HL-60/S4 treated with phorbol 12-myristate 13-acetate at 8.2 ng/mL for 4 days and 3 days (cell line): ENCODE measurements at regions not wholly inside any gene's neighbourhood (a gene's known extent, or its start where the extent isn't known, plus 50 kb on each side); places are given as distances from the start of the nearest gene placed in this dataset.

Source experiments
- in situ Hi-C: fragments of 300-500 bp; cut with MboI; formaldehyde crosslinking; loops from 2 replicates; pipeline ENCODE4 v1.15.0; 2022; ENCODE audit warnings: low sequenced_read_pairs

DNA sequence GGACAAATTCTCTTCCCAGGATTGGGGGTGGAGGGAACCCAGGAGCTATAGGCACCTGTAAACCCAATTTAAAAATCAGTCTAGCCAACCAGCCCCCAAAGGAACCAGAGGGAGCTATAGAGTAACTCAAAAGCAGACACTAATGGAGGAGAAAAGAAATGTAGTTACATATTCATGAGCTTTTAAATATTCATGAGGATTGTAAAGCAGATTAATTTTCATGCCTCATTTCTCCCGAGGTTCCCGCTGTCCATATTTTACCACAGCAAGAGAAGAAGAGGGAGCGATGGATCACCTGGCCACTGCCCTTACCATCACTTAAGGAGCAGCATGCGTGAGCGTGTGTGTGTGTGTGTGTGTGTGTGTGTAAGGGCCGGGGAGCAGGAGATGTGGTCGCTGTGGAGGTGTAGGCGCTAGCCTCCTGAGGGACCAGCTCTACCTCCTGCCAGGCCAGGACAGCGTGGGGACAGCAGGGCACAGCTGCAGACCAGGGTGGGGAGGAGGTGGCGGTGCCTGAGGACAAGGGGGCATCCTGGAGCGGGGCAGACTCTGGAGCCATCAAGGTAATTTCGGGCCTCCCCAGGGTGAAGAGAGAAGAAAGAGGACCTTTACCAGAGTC is 100.7 kb upstream of the THY1 start:
- in situ Hi-C loops, result no loop called here

DNA sequence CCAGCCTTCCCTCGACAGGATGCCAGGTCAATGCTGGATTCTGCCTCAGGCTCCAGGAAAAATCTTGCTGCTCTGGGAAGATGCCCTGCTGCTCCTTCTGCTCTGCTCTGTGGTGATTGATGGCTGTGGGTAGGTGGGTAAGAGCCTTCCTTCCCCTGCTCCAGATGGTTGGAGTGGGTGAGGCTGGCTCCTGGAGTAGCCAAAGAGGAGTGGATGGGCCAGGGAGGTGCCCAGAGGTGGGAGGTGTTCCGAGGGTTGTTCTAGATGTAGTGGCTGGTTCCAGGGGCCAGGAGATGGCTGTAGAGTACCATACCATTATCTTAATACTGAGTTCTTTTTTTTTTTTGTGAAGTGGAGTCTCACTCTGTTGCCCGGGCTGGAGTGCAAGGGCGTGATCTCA is 99.6 kb upstream of the THY1 start:
- in situ Hi-C loops, result no loop called here

DNA sequence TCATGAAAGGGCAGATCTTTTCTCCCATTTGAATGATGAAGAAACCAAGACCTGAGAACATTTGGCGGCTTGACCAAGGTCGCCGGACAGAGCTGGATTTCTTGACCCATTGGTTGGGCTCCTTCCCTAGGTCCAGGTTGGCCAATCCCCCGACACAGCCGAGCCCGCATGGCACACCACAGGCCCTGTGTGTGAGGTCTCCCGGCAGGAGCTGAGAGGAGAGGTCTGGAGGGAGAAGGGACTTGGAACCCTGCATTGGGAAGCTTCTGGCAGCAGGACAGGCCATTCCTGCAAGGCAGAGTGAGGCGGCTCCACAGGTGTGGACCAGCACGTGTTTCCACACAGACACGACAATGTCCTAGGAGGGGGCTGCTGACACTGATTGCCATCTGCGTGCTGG is 98.6 kb upstream of the THY1 start:
- in situ Hi-C loops, result no loop called here

DNA sequence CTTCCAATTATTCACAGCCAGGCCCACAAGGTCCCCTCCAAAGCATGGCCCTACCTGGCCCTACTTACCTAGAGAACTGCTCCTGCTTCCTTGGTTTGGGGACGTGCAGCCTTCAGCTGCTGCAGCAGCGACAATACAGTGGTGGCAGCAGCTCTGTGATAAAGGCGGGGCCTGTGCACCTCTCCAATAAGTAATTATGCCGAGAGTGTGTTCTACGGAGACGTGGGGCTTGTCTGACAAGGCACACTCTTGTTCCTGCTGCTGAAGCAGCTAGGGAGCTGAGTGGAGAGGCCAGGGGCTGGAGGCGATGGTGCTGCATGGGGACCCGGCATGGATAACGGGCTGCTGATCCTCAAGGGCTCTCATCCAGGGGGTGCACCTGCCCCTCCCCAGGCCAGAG is 98.0 kb upstream of the THY1 start:
- in situ Hi-C loops, result no loop called here

DNA sequence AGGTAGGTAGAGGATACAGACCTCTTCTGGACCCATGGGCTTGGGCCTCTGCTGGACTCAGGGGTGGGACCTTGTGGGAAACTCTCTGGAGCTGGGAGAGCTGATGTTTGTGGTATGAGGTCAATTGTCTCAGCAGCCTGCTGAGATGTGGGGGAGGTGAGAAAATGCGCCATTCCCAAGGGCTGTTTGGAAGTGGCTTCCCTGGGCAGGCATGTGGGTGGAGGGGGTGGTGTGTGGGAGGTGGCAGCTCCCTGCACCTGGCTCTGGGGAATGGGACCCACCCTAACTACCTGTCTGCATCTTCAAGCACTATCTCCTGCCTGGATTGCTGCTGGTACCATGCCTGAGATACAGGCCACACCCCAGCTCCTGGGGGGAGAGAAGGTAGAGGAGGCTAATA is 97.4 kb upstream of the THY1 start:
- in situ Hi-C loops, result no loop called here

DNA sequence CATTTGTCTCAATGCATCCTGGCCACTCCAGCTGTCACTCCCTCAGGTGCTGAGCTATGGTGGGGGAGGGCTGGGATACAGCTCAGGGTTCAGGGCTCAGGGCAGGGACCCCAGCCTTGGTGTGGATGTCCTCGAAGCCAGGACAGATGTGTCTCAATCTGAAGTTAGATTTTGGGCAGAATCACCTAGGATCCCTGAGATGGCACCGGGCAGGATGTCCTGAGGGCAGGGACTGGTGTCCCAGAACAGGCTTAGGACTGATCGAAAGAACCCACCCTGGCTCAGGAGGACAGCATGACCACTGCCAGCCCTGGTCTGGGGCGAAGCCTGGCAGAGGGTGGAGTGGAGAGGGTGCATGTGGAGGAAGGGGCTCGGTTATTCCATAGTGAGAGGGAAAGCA is 96.8 kb upstream of the THY1 start:
- in situ Hi-C loops, result no loop called here

DNA sequence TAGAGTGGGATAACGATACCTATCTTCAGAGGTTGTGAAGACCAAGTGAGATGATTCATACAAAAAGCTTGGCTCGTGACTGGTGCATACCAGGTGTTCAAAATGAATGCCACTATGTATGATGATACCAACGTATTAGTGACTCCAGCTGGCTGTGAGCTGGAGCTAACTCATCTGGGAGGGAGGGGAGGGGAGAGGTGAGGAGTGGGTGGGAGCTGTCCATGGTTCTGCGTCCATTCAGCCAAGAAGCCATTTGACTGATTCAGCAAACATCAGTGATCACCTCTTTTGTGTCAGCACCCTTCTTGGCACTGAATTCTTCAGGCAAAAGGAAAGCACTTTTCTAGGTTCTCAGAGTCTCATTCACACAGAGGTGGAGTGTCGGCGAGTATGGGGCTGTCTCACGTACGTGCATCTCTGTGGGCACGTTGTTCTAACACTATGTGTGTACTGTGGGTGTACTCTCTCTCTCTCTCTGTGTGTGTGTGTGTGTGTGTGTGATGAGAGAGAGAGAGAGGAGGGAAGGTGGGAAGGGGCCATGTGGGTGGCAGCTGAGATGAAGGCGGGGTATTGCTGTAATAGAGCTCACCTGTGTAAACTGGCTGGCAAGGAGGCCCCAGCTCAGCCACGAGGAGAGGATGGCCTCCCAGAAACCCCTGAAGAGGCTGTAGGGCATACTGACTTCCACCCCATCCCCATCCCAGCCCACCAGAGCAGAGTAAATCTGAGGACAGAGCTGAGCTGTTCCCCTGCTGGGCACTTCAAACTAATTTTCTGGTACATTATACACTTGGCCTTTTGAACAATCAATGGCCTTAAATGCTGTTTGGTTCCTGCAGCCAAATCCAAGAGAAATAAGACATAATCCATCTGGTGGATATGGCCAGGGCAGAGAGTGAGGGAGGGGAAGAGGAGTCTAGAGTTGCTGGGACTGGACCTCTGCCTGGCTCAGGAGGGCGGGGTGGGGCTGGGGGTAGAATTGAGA is 96.1 kb upstream of the THY1 start:
- in situ Hi-C loops, result no loop called here

DNA sequence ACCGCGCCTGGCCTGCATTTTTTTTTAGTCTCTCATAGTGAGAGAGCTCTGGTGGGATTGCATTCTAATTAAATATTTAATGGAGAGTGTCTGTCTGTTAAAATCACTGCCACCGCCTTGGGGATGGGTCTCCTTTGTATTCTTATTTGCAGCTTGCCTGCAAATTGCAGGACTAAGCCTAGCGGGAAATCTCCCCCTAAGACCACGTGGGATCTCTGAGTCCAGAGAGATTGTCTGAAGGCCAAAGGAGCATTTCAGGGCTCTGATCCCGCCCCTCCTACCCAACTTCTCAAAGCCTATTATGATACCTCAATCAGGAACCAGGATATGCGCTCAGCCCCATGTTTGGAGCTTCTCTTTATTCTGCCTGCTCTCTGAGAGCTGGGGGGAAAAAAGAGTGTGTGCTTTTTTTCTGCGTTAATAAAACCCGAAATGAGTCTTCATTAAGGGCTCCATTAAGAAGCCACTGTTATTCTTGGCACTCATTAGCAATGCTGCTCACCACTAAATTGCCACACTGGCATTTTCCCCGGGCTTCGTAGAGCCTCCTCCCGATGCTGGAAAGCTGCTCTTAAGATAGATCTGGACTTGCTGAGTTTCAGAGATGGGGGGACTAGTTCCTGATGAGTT is 92.9 kb upstream of the THY1 start:
- in situ Hi-C loops, result no loop called here

DNA sequence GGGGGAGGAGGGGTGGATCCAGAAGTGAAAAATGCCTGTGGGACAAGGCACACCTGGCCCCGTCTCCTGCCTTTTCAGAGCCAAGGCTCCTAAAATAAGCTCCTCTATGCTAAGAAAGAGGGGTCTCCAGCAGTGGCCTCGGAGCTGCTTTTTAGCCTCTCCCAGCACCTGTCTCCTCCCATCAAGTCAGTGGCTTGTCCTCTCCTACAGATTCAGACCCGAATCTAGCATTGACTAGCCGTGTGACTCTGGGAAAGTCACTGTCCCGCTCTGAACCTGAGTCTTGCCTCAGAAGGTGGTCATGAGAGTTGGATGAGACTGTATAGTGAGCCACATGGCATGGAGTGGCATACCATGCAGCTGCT is 90.8 kb upstream of the THY1 start:
- in situ Hi-C loops, result no loop called here

DNA sequence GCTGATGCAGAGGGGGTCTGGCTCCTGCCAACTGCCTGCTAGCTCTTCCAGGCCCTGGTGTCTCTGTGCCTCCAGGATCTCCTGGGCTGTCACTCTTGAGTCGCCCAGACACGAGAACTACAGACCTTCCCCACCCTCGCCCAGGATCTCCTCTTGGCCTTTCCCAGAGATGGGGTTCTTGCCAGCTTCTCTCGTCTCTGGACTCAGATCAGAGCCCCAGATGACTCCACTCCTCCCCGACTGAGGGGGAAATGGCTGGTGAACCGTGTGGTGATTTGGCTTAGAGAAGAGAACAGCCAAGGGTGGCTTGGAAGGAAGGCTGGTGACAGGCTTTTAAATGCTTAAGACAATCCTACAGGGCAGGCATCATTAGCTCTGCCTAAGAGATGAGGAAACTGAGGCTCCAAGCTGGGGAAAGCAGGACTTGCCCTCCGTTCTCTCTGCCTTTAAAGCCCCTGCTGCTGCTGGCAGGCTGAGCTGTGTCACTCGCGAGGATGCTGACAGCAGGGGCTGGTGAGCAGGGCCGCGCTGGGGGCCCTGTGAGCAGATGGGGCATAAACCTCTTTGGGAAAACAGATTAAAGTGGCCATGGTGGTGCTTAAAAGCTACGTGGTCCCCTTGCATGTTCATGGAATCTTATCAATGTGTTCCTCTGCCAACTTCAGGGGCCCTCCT is 90.3 kb upstream of the THY1 start:
- in situ Hi-C loops, result no loop called here

DNA sequence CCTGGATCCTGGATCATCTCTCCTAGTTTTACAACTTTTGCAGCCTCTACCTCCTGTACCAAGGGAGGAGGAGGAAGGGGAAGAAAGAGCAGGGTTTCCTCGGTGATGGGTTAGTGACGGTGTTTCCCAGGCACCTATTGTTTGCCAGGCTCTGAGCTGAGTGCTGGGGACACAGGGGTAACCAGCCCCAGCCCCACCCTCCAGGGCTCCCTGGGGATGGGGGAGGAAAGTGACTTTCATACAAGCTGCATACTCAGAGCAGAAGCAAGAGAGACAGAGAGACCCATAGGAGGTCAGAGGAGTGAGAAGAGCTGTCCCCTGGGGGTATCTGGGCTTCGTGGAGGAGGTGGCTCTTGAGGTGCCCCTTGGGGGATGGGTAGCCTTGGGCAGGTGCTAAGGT is 89.4 kb upstream of the THY1 start:
- in situ Hi-C loops, result no loop called here

DNA sequence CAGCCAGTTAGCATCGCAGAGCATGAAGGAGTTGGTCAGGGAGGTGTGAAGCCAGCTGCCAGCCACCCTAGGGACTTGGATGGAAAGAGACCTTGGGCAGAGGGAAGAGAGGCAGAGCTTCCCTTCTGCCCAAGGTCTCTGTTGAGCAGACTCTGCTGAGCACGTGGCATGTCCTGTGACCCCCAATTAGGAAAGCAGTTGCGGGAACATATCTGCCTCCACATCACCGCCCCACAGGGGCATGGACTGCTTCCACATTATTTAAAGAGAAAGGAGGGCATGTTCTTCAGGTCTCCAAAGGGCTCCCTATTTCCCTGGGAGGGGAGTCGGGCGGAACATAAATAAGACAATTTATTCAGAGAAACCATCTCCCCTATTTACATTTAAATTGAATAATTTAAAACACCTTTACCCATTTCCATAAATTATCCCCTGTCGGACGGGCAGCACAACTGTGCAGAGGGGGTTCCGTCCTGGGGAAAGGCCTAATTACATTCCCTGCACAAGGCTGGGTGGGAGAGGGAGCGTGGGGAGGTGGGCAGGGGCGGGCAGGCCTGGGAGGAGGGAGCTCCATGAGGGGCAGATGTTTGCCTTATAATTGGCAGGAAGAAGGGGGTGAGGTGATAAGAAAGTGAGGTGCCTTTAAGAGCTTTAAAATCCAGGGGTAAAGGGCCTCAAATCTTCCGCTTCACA is 88.8 kb upstream of the THY1 start:
- in situ Hi-C loops, result no loop called here

DNA sequence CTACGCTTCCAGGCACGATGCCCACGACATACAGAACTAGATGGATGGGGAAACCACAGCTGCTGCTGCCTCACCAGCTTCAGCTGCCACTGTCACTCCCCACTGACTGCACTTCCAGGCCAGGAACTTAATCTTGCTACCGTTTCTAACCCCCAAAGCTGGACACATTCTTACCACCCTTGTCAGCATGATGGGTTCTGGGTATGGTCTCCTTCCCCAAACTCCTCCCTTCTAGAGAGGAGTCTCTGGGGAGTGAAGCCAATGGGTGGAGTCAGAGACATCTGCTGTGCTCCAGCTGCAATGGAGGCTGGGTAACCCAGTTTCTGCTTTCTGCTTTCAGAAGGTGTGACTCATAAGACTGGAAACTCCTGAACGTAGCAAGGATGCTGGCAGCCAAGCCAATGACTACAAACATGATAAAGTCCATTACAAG is 87.0 kb upstream of the THY1 start:
- in situ Hi-C loops, result no loop called here

DNA sequence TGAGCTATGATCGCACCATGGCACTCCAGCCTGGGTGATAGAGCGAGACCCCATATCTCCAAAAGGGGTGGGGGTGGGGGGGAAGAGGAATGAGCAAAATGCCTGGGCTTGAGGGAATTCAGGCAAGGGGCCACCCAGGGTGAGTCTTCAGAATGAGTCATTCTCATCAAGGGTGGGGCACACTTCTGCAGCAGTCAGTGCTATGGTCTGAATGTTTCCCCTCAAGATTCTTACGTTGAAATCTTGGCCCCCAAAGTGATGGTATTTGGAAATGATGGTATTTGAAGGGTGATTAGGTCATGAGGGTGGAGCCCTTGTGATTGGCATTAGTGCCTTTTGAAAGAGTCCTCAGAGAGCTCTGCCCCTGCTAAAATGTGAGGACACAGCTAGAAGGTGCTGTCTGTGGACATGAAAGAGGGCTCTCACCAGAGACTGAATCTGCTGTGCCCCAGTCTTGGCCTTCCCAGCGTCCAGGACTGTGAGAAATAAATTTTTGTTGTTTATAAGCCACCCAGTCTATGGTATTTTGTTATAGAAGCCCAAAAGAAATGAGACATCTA is 86.4 kb upstream of the THY1 start:
- in situ Hi-C loops, result no loop called here

DNA sequence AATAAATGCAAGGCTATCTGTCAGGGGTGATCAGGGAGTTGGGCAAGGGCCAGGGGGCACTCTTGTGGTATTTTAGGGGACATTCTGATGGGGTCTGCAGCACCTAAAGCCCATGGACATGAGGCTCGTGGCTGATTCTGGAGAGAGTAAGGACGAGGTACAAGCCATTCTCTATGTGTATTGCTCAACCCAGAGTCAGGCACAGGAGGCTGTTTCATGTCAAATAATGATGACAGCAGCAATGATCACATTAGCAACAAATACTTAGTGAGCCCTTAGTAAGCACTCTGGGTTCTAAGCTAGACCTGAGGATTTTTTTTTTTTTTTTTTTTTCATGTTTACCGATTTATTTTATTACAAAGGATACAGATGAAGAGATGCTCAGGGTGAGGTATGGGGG is 83.5 kb upstream of the THY1 start:
- in situ Hi-C loops, result no loop called here

DNA sequence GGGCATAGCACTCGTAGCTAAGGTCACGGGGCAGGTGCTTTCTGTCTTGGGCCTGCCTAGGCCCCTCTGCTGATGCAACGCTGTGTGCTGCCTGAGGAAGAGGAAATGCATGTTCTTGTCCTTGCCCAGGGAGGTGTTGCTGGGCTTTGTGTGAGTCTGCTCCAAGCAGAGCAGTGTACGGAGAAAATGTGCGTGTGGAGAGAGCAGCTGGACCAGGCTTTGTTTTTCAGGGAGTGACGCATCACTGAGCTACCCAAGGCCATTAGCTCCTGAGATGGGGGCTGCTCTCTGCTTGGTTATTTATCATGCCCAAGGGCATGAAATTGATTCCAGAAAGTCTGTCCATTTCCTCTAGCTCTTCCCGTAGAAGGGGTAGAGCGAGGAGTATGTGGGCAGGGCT is 82.9 kb upstream of the THY1 start:
- in situ Hi-C loops, result no loop called here

DNA sequence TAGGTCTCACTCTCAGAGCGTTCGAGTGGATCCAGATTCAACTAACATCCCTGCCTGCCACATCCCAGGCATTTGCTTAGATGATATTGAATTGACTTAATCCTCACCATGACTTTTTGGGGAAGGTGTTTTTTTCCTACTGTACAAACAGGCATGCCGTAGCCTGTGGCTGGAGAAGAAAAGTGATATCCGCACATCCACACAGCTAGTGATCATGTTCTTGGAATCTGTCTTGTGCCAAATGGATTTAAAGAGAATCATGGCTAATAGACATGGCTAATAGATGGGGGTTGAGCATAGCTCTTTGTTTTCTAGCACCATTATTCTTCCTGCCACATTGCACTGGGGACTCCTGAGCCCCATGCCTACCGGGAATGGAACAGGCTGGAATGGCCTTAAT is 82.1 kb upstream of the THY1 start:
- in situ Hi-C loops, result no loop called here

DNA sequence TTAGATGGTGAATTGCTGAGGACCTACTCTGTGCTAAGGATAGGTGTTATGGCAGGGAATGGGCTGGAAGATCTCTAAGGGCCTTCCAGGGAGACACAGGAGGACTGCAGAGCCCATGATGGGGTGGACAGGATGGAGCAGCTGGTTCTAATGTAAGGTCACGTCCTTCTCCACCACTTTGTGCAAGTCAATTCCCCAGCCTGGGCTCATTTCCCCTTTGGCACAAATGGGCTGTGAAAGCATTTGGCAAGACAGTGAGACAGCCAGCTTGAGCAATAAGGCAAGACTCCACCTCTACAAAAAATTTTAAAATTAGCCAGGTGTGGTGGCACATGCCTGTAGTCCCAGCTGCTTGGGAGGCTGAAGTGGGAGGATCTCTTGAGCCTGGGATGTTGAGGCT is 81.4 kb upstream of the THY1 start:
- in situ Hi-C loops, result no loop called here

DNA sequence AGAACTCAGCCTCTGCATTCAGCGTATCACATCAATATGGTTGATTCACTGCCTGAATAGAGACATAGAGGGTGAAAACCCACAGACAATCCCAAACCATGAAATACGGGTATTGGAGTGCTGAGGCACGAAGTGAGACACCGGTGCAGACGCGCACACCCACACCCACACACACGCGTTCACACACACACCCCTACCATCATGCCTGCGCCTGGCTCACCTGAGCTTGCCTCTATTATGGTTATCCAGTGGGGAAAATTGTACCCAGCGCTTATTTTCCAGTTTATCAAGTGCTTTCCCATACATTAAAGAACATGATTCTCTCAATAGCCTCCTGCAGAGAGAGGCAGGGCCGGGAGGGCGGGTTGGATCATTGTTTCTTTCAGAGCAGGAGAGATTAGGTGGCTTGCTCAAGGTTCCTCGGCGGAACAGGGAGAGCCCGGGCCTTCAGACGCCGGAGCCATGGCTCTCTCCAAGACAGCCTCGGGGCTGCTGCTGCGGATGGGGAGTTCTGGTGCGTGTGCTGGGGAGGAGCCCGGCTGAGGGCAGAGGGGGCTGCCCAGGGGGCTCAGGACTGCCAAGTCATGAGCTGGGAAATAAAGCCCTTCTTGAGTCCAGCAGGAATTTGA is 78.9 kb upstream of the THY1 start:
- in situ Hi-C loops, result no loop called here

DNA sequence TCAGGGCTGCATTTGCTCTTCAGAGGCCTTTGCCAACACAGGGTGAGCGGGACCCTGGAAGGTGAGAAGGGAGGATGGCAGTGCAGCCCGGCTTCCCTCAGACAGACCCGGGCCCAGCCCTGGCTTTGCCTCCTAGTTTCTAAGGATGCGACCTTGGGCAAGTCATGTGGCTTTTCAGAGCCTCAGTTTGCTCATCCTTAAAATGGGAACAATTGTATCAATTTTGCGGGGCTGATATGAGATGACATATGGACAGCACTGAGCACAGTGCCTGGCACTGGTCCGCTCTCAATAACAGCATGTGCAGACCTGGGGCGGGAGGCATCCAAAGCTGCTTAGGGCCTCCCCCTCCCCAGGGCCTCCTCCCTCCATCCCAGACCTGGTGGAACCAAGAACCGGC is 74.7 kb upstream of the THY1 start:
- in situ Hi-C loops, result loop anchor here (25.0 kb wide), 2 partner anchors 240 to 615 kb away; partner anchors contain the start of gene NECTIN1
